GM12872 (cell line): ENCODE measurements at regions not wholly inside any gene's neighbourhood (a gene's known extent, or its start where the extent isn't known, plus 50 kb on each side); places are given as distances from the start of the nearest gene placed in this dataset.

Experiments
- TF ChIP-seq, protein P1 (sequence below): IDR thresholded peaks from 3 replicates; pipeline ENCODE4 v1.5.1; 2011; ENCODE audit warnings: low read depth, mild to moderate bottlenecking, low read length, moderate library complexity; ENCODE audit not compliant: insufficient read depth

DNA sequence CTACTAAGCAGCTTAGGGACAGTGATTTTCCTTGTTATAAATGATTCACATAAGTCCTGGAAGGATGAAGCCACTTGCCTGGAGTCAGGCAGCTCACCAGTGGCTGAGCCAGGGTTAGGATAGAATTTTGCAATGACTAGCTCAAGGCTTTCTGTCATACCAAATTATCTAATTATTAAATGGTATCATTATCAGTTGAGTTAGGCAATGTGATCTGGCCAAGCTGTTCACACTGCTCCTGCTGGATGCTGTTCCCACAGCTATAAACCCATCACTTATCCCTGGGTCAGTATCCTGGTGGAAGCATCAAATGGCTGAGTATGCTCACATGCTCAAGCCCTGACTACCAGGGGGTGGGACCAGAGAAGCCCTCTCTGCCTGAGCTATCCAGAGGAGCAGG lies 235.2 kb downstream of the MTX2 start:
- TF ChIP-seq, protein P1, sequence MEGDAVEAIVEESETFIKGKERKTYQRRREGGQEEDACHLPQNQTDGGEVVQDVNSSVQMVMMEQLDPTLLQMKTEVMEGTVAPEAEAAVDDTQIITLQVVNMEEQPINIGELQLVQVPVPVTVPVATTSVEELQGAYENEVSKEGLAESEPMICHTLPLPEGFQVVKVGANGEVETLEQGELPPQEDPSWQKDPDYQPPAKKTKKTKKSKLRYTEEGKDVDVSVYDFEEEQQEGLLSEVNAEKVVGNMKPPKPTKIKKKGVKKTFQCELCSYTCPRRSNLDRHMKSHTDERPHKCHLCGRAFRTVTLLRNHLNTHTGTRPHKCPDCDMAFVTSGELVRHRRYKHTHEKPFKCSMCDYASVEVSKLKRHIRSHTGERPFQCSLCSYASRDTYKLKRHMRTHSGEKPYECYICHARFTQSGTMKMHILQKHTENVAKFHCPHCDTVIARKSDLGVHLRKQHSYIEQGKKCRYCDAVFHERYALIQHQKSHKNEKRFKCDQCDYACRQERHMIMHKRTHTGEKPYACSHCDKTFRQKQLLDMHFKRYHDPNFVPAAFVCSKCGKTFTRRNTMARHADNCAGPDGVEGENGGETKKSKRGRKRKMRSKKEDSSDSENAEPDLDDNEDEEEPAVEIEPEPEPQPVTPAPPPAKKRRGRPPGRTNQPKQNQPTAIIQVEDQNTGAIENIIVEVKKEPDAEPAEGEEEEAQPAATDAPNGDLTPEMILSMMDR, result no peak

DNA sequence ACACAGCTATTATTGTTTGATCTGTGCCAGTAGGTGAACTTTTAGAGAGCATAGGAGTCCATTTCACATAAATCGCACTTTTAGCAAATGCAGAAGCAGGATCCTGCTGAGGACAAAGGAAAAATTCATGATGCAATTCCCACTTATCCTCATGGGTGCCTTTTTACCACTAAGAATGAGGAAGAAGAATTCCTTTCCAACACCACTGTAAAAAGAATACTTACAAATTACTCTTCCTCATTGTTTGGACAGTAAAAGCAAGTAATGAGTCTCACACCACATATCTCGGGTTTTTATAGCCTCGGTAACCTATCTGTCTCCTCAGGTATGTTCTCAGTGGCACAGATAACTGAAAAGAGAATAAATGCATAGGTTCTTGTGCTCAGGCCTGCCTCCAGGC lies 238.5 kb downstream of the MTX2 start:
- TF ChIP-seq, protein P1, result no peak

DNA sequence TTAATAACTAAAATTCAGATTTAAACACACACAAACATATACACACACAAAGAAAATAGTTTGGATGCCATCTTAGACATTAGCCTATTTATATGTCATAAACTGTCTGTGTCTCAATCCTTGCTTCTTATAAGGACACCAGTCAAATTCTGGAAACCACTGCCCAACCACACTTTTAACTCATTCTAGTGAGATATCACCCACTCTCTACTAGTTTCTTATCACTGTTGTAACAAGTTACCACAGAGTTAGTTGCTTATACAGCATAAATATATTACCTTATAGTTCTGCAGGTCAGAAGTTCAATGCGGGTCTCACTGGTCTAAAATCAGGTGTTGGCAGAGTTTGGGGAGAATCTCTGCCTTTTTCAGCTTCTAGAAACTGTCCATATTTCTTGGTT lies 239.1 kb downstream of the MTX2 start:
- TF ChIP-seq, protein P1, result no peak

DNA sequence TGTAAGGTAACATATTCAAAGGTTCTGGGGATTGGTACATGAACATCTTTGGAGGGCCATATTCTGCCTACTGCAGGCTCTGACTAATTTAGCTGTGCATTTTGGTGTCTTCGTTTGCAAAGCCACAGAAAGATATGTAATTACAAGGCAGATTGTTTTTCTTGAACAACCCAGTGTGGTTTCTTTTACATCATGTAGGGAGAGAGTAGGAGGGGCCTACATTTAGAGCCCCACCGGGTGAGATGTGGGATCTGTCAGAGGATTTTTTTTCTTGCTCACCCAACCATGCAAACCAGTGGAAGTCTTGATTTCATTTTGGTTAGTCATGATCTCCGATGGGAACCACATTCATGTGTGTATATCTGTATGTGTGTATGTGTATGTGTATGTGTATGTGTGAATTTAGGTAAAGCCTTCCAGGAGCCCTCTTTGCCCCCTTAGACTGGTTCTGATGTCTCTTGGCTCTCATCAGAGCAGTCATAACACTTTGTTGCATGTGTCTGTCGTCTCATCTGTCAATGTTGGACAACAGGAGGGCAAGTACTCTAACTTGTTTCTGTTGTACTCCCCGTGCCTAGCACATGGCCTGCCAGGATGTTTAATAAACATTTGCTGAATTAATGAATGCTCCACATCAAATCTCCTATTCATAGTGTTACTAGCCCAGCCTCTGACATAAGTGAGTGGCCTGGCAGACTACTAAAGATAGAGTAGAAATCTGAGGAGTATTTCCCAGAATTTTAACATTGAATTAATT lies 239.9 kb downstream of the MTX2 start:
- TF ChIP-seq, protein P1, result no peak

DNA sequence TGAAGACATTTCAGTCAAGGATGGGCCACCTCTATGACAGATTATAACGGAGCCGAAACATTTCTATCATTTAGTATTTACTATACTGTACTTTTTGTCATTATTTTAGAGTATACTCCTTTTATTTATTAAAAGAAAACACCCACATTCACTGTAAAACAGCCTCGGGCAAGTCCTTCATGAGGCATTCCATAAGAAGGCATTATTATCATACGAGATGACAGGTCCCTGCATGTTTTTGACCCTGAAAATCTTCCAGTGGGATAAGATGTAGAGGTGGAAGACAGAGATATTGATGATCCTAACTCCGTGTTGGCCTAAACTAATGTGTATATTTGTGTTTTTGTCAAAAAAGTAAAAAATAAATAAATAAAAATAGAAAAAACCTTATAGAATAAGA lies 245.0 kb downstream of the MTX2 start:
- TF ChIP-seq, protein P1, result no peak

DNA sequence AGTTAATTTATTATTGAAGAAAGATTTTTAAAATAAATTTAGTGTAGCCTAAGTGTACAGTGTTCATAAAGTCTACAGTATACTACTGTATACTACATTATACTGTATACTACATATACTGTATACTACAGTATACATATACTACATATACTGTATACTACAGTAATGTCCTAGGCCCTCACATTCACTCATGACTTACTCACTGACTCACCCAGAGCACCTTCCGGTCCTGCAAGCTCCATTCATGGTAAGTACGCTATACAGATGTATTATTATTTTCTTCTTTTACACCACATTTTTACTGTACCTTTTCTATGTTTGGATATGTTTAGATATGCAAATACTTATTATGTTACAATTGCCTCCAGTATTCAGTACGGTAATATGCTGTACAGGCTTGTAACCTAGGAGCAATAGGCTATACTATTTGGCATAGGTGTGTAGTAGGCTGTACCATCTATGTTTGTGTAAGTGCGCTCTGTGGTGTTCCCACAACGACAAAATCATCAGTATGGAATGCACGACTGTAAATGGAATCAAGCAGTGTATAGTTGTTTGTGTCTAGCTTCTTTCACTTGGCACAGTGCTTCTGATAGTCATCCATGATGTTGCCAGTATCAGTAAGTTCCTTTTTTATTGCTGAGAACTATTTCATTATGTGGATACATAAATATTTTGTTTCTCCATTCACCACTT lies 245.7 kb downstream of the MTX2 start:
- TF ChIP-seq, protein P1, result no peak

DNA sequence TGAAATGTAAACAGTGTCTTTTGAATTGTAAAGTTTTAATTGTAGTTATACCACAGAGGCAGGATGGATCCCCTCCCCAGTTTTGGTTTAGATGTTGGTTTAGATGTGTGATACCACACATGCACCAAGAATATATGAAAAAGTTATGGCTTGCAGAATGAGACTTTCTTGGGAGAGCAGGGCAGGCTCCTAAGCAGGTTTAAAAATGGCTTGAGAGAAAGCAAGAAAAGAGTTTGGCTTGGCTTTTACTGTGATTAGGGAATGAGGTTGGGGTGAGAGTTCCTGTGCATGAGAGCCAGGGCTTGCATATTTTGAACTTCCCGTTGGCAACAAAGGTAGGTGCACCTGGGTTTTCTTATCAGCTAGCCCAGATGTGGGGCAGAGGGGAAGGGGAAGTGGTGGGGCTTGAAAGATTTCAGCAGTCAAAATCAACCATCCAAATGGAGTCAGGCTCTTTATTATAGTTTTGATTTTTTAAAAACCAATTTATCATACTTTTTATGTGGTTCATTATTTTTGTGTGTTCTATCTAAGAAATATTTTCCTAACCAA lies 246.9 kb downstream of the MTX2 start:
- TF ChIP-seq, protein P1, result no peak
